ENCODE measurements at regions not wholly inside any gene's neighbourhood (a gene's known extent, or its start where the extent isn't known, plus 50 kb on each side); places are given as distances from the start of the nearest gene placed in this dataset.

- no peak overlapping the region for H3K27ac ChIP-seq
- no peak overlapping the region for H3K4me3 ChIP-seq
- intact Hi-C loops (cut with DNase I) = no loop called here
- no peaks in the 10 kb centered on the region for H3K4me1 ChIP-seq
- H3K36me3 ChIP-seq = no peaks in the 10 kb centered on the region
- TF ChIP-seq CTCF (IDR thresholded peaks at IDR 0.05) = no peak
- H3K27me3 ChIP-seq = no peaks in the 10 kb centered on the region
- no peaks in the 10 kb centered on the region for H3K9me3 ChIP-seq
- DNase-seq = no peak
- no peak for ATAC-seq
These were observed 176.7 kb downstream of the GPAM start for GRCh38 chr10:112006831-112007230.

- TF ChIP-seq CTCF (IDR thresholded peaks at IDR 0.05) = no peak
- Histone ChIP-seq H3K27ac (no peak overlapping the region), H3K9me3 (no peaks in the 10 kb centered on the region), H3K27me3 (no peaks in the 10 kb centered on the region), H3K4me1 (no peaks in the 10 kb centered on the region), H3K4me3 (no peak overlapping the region), H3K36me3 (no peaks in the 10 kb centered on the region)
- DNase-seq (no peak), ATAC-seq (no peak)
- intact Hi-C loops (cut with DNase I) = no loop called here
These were observed 161.4 kb downstream of the GPAM start for GRCh38 chr10:112022196-112022595.

GRCh38 chr10:112024079-112024478 lies 159.5 kb downstream of the GPAM start:
- H3K27me3 ChIP-seq = no peaks in the 10 kb centered on the region
- ATAC-seq (no peak), DNase-seq (no peak)
- TF ChIP-seq CTCF (IDR thresholded peaks at IDR 0.05) = no peak
- H3K4me1 ChIP-seq = no peaks in the 10 kb centered on the region
- H3K36me3 ChIP-seq = no peaks in the 10 kb centered on the region
- H3K27ac ChIP-seq = no peak overlapping the region
- H3K9me3 ChIP-seq = peaks cover 0 to under 1% of the 10 kb centered on the region in 2 donors
- intact Hi-C loops (cut with DNase I) = no loop called here
- H3K4me3 ChIP-seq = no peak overlapping the region

GRCh38 chr10:112025228-112025627 lies 158.3 kb downstream of the GPAM start:
- Histone ChIP-seq H3K4me1 (no peaks in the 10 kb centered on the region), H3K27me3 (no peaks in the 10 kb centered on the region), H3K9me3 (peaks cover 0 to 12% of the 10 kb centered on the region in 2 donors), H3K27ac (no peak overlapping the region), H3K4me3 (no peak overlapping the region), H3K36me3 (no peaks in the 10 kb centered on the region)
- DNase-seq (no peak), ATAC-seq (no peak)
- no peak for TF ChIP-seq CTCF (IDR thresholded peaks at IDR 0.05)
- intact Hi-C loops (cut with DNase I) = no loop called here

- DNase-seq = no peak
- no peaks in the 10 kb centered on the region for H3K4me1 ChIP-seq
- H3K9me3 ChIP-seq = peaks cover 0 to 24% of the 10 kb centered on the region in 2 donors
- H3K27ac ChIP-seq = no peak overlapping the region
- no peak overlapping the region for H3K4me3 ChIP-seq
- ATAC-seq = no peak
- no peaks in the 10 kb centered on the region for H3K27me3 ChIP-seq
- no peaks in the 10 kb centered on the region for H3K36me3 ChIP-seq
- intact Hi-C loops (cut with DNase I) = no loop called here
- no peak for TF ChIP-seq CTCF (IDR thresholded peaks at IDR 0.05)
These were observed 157.1 kb downstream of the GPAM start for GRCh38 chr10:112026438-112026837.
